Gastrocnemius medialis (tissue), 4 donors: ENCODE measurements at regions not wholly inside any gene's neighbourhood (a gene's known extent, or its start where the extent isn't known, plus 50 kb on each side); places are given as distances from the start of the nearest gene placed in this dataset.

Experiments used
- ATAC-seq, 2 donors: fragments of 150-250 bp; one replicate each; pipeline ENCODE4 v1.9.1; 2016
- DNase-seq, 2 donors: peaks; one replicate each; pipeline ENCODE4 v3.0.0-alpha.2; 2019
- H3K27ac ChIP-seq, 4 donors: fragments of 200-600 bp; sonication (generic); 1 replicate in 1 of 4; 2 replicates in 3 of 4; pipeline ENCODE4 v1.5.1; 2016 to 2018; ENCODE audit warnings: mild to moderate bottlenecking in 2 of 4, moderate library complexity in 1 of 4
- H3K27me3 ChIP-seq, 3 donors: fragments of 200-600 bp; sonication (generic) in 2 of 3; 1 replicate in 1 of 3; 2 replicates in 2 of 3; pipeline versions ENCODE4 v1.5.1 to v1.6.0; 2016 to 2019; ENCODE audit warnings: mild to moderate bottlenecking in 1 of 3, moderate library complexity in 1 of 3
- H3K36me3 ChIP-seq, 2 donors: fragments of 200-600 bp; sonication (generic) in 1 of 2; one replicate each; pipeline ENCODE4 v1.5.1; 2017 to 2018
- H3K4me1 ChIP-seq, 2 donors: fragments of 200-600 bp; sonication (generic) in 1 of 2; one replicate each; pipeline ENCODE4 v1.5.1; 2016 to 2017; ENCODE audit warnings: mild to moderate bottlenecking in 2 of 2
- H3K4me3 ChIP-seq, 4 donors: fragments of 200-600 bp; sonication (generic) in 3 of 4; 1 replicate in 1 of 4; 2 replicates in 3 of 4; pipeline ENCODE4 v1.5.1; 2016 to 2019; ENCODE audit warnings: mild to moderate bottlenecking in 2 of 4
- H3K9me3 ChIP-seq, 3 donors: fragments of 200-600 bp; sonication (generic) in 2 of 3; 1 replicate in 1 of 3; 2 replicates in 2 of 3; pipeline ENCODE4 v1.5.1; 2016 to 2019
- CTCF ChIP-seq, 5 experiments: fragments of 450-650 bp in 3 of 5; fragments of 200-600 bp in 2 of 5; sonication (generic) in 2 of 5; IDR thresholded peaks in 4 of 5; conservative IDR thresholded peaks in 1 of 5; 1 replicate in 4 of 5; 2 replicates in 1 of 5; pipeline ENCODE4 v1.5.1; 2016 to 2019; ENCODE audit warnings: antibody characterized with exemption in 5 of 5, mild to moderate bottlenecking in 3 of 5, moderate library complexity in 3 of 5
- POLR2A ChIP-seq, 2 donors: fragments of 450-650 bp; IDR thresholded peaks; one replicate each; pipeline ENCODE4 v1.6.1; 2017; ENCODE audit warnings: antibody characterized with exemption in 2 of 2, mild to moderate bottlenecking in 2 of 2, moderate library complexity in 2 of 2
- in situ Hi-C, 4 donors: fragments of 200-750 bp; cut with MboI; loops; one replicate each; pipeline versions ENCODE4 v1.15.0 to v1.8.0; 2017; ENCODE audit warnings: low sequenced_read_pairs in 4 of 4
- intact Hi-C: fragments of 100-400 bp; cut with DNase I; formaldehyde crosslinking; loops from one replicate; pipeline ENCODE4 v1.15.1; 2023; ENCODE audit warnings: low total_unique reads

- H3K4me3 ChIP-seq = no peak overlapping the region
- ATAC-seq (no peak), DNase-seq (no peak)
- H3K4me1 ChIP-seq = no peaks in the 10 kb centered on the region
- no peaks in the 10 kb centered on the region for H3K36me3 ChIP-seq
- no peaks in the 10 kb centered on the region for H3K27me3 ChIP-seq
- H3K27ac ChIP-seq = no peak overlapping the region
- no peaks in the 10 kb centered on the region for H3K9me3 ChIP-seq
- intact Hi-C loops (no loop called here), in situ Hi-C loops (no loop called here)
- no peak for TF ChIP-seq POLR2A (IDR thresholded peaks at IDR 0.05)
- no peak for TF ChIP-seq CTCF (IDR thresholded peaks at IDR 0.05 in 4 of 5, conservative IDR thresholded peaks at IDR 0.05 in 1 of 5)
Measured at GRCh38 chr7:113812591-113813255, 106.1 kb downstream of the PPP1R3A start.

GRCh38 chr7:113810080-113810744 lies 108.6 kb downstream of the PPP1R3A start:
- TF ChIP-seq CTCF (IDR thresholded peaks at IDR 0.05 in 4 of 5, conservative IDR thresholded peaks at IDR 0.05 in 1 of 5) = no peak
- no peak for TF ChIP-seq POLR2A (IDR thresholded peaks at IDR 0.05)
- in situ Hi-C loops = no loop called here
- DNase-seq (no peak), ATAC-seq (no peak)
- Histone ChIP-seq H3K9me3 (no peaks in the 10 kb centered on the region), H3K27ac (no peak overlapping the region), H3K27me3 (no peaks in the 10 kb centered on the region), H3K4me3 (no peak overlapping the region), H3K4me1 (no peaks in the 10 kb centered on the region), H3K36me3 (no peaks in the 10 kb centered on the region)
- intact Hi-C loops = no loop called here

- DNase-seq = no peak
- in situ Hi-C loops = no loop called here
- no peak for ATAC-seq
- TF ChIP-seq CTCF (IDR thresholded peaks at IDR 0.05 in 4 of 5, conservative IDR thresholded peaks at IDR 0.05 in 1 of 5) (no peak), POLR2A (IDR thresholded peaks at IDR 0.05) (no peak)
- intact Hi-C loops = no loop called here
- H3K4me3 ChIP-seq = no peak overlapping the region
- no peaks in the 10 kb centered on the region for H3K4me1 ChIP-seq
- H3K27me3 ChIP-seq = no peaks in the 10 kb centered on the region
- no peak overlapping the region for H3K27ac ChIP-seq
- no peaks in the 10 kb centered on the region for H3K9me3 ChIP-seq
- H3K36me3 ChIP-seq = no peaks in the 10 kb centered on the region
Measured at GRCh38 chr7:113809581-113809980, 109.2 kb downstream of the PPP1R3A start.

GRCh38 chr7:113806633-113807327 lies 112.0 kb downstream of the PPP1R3A start:
- intact Hi-C loops (no loop called here), in situ Hi-C loops (no loop called here)
- Histone ChIP-seq H3K36me3 (no peaks in the 10 kb centered on the region), H3K27me3 (no peaks in the 10 kb centered on the region), H3K4me3 (no peak overlapping the region), H3K9me3 (no peaks in the 10 kb centered on the region), H3K4me1 (no peaks in the 10 kb centered on the region), H3K27ac (no peak overlapping the region)
- no peak for TF ChIP-seq POLR2A (IDR thresholded peaks at IDR 0.05)
- no peak for TF ChIP-seq CTCF (IDR thresholded peaks at IDR 0.05 in 4 of 5, conservative IDR thresholded peaks at IDR 0.05 in 1 of 5)
- no peak for DNase-seq
- ATAC-seq = no peak
